ENCODE measurements at regions not wholly inside any gene's neighbourhood (a gene's known extent, or its start where the extent isn't known, plus 50 kb on each side); places are given as distances from the start of the nearest gene placed in this dataset.

DNA sequence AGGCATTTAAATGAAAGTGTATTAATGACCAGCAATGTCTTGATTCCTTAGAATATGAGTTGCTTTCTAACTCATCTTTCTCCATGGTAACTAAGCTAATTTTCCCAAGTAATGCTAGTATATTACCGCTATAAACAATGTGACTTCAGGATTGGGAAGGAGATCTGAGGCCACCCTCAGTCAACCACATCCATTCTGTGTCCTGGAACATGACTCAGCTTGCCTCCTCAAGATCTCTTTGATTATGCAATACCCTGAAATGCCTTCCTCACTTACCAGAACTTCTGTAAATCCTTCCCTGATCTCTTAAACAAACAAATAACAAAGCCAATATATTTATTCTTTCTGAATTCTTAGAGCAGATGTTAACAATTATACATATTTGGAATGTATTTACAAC, 1495.5 kb downstream of the PCDH18 start:
- Histone ChIP-seq H4K20me1 (ENCODE audit: insufficient read depth, low read depth, low read length) (no peaks in the 10 kb centered on the region), H3K9me3 (ENCODE audit: low read length) (peaks cover 17% of the 10 kb centered on the region), H3K9me2 (replicated peaks; ENCODE audit: insufficient read depth, low read length) (no peaks in the 10 kb centered on the region), H3K27me3 (ENCODE audit: low read length) (no peaks in the 10 kb centered on the region), H3K27ac (ENCODE audit: low read length) (no peak overlapping the region), H3K4me2 (ENCODE audit: low read depth, low read length, poor library complexity, severe bottlenecking) (no peak overlapping the region), H3K9ac (ENCODE audit: low read length) (no peak overlapping the region), H3K4me1 (ENCODE audit: low read length) (no peaks in the 10 kb centered on the region), H3K36me3 (ENCODE audit: insufficient read depth, low read length) (no peaks in the 10 kb centered on the region), H2AFZ (ENCODE audit: low read length) (no peak overlapping the region), H3K4me3 (ENCODE audit: low read length) (no peak overlapping the region), H3K79me2 (ENCODE audit: low read length) (no peaks in the 10 kb centered on the region)
- DNase-seq: no peak

DNA sequence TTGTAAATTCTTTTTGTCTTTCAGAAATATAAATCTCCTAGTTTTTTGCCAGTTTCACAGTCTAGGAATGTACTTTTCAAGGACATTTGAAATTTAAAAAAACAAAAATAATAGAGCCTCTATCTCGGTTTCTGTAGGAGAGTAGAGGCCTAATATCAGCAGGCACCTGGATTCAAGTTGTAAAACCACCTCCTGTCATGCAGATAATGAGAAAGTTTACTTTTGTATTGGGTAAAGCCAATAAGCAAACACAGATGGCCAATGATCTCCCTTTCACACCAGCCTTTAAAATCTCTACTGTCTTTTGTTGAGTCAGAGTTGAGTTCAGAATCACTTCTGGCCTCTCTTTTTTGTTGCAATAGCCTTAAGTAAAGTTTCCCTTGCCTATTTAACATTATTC, 1499.9 kb downstream of the PCDH18 start:
- H3K36me3 ChIP-seq (ENCODE audit: insufficient read depth, low read length): no peaks in the 10 kb centered on the region
- no peaks in the 10 kb centered on the region for H3K9me2 ChIP-seq (replicated peaks; ENCODE audit: insufficient read depth, low read length)
- H3K27me3 ChIP-seq (ENCODE audit: low read length): no peaks in the 10 kb centered on the region
- H3K9ac ChIP-seq (ENCODE audit: low read length): no peak overlapping the region
- no peak overlapping the region for H3K4me2 ChIP-seq (ENCODE audit: low read depth, low read length, poor library complexity, severe bottlenecking)
- DNase-seq: no peak
- no peaks in the 10 kb centered on the region for H4K20me1 ChIP-seq (ENCODE audit: insufficient read depth, low read depth, low read length)
- H3K4me3 ChIP-seq (ENCODE audit: low read length): no peak overlapping the region
- no peaks in the 10 kb centered on the region for H3K79me2 ChIP-seq (ENCODE audit: low read length)
- no peak overlapping the region for H3K27ac ChIP-seq (ENCODE audit: low read length)
- peaks cover 18% of the 10 kb centered on the region for H3K9me3 ChIP-seq (ENCODE audit: low read length)
- H2AFZ ChIP-seq (ENCODE audit: low read length): no peak overlapping the region
- H3K4me1 ChIP-seq (ENCODE audit: low read length): no peaks in the 10 kb centered on the region

- H3K9ac ChIP-seq (ENCODE audit: low read length): no peak overlapping the region
- peaks cover 21% of the 10 kb centered on the region for H3K9me3 ChIP-seq (ENCODE audit: low read length)
- no peak overlapping the region for H3K4me3 ChIP-seq (ENCODE audit: low read length)
- H2AFZ ChIP-seq (ENCODE audit: low read length): no peak overlapping the region
- no peak overlapping the region for H3K4me2 ChIP-seq (ENCODE audit: low read depth, low read length, poor library complexity, severe bottlenecking)
- H3K36me3 ChIP-seq (ENCODE audit: insufficient read depth, low read length): no peaks in the 10 kb centered on the region
- H3K9me2 ChIP-seq (replicated peaks; ENCODE audit: insufficient read depth, low read length): no peaks in the 10 kb centered on the region
- no peak for DNase-seq
- H3K4me1 ChIP-seq (ENCODE audit: low read length): no peaks in the 10 kb centered on the region
- no peaks in the 10 kb centered on the region for H3K27me3 ChIP-seq (ENCODE audit: low read length)
- H3K27ac ChIP-seq (ENCODE audit: low read length): no peak overlapping the region
- H3K79me2 ChIP-seq (ENCODE audit: low read length): no peaks in the 10 kb centered on the region
- H4K20me1 ChIP-seq (ENCODE audit: insufficient read depth, low read depth, low read length): no peaks in the 10 kb centered on the region
These were observed 1506.8 kb downstream of the PCDH18 start for GRCh38 chr4:136025540-136025939.

- H3K9me2 ChIP-seq (replicated peaks; ENCODE audit: insufficient read depth, low read length): no peaks in the 10 kb centered on the region
- no peak overlapping the region for H3K27ac ChIP-seq (ENCODE audit: low read length)
- no peaks in the 10 kb centered on the region for H3K36me3 ChIP-seq (ENCODE audit: insufficient read depth, low read length)
- H3K27me3 ChIP-seq (ENCODE audit: low read length): no peaks in the 10 kb centered on the region
- H3K79me2 ChIP-seq (ENCODE audit: low read length): no peaks in the 10 kb centered on the region
- H3K4me1 ChIP-seq (ENCODE audit: low read length): no peaks in the 10 kb centered on the region
- H3K4me3 ChIP-seq (ENCODE audit: low read length): no peak overlapping the region
- H3K4me2 ChIP-seq (ENCODE audit: low read depth, low read length, poor library complexity, severe bottlenecking): no peak overlapping the region
- no peak overlapping the region for H2AFZ ChIP-seq (ENCODE audit: low read length)
- no peaks in the 10 kb centered on the region for H4K20me1 ChIP-seq (ENCODE audit: insufficient read depth, low read depth, low read length)
- no peak overlapping the region for H3K9ac ChIP-seq (ENCODE audit: low read length)
- peaks cover 23% of the 10 kb centered on the region for H3K9me3 ChIP-seq (ENCODE audit: low read length)
- no peak for DNase-seq
These were observed 1514.7 kb downstream of the PCDH18 start for GRCh38 chr4:136017556-136017955.

- no peak overlapping the region for H3K9ac ChIP-seq (ENCODE audit: low read length)
These were observed 1520.1 kb downstream of the PCDH18 start for GRCh38 chr4:136012220-136012619.

GRCh38 chr4:136009258-136009832, 1522.9 kb downstream of the PCDH18 start:
- Histone ChIP-seq H3K4me2 (ENCODE audit: low read depth, low read length, poor library complexity, severe bottlenecking) (no peak overlapping the region), H3K36me3 (ENCODE audit: insufficient read depth, low read length) (no peaks in the 10 kb centered on the region), H3K4me3 (ENCODE audit: low read length) (no peak overlapping the region), H3K9me3 (ENCODE audit: low read length) (peaks cover 25% of the 10 kb centered on the region), H3K79me2 (ENCODE audit: low read length) (no peaks in the 10 kb centered on the region), H3K4me1 (ENCODE audit: low read length) (no peaks in the 10 kb centered on the region), H3K27ac (ENCODE audit: low read length) (no peak overlapping the region), H2AFZ (ENCODE audit: low read length) (no peak overlapping the region), H3K27me3 (ENCODE audit: low read length) (no peaks in the 10 kb centered on the region), H4K20me1 (ENCODE audit: insufficient read depth, low read depth, low read length) (no peaks in the 10 kb centered on the region), H3K9ac (ENCODE audit: low read length) (no peak overlapping the region), H3K9me2 (replicated peaks; ENCODE audit: insufficient read depth, low read length) (no peaks in the 10 kb centered on the region)
- no peak for DNase-seq

More at GRCh38 chr4:136012220-136012619, 1520.1 kb downstream of the PCDH18 start:
- no peak overlapping the region for H3K27ac ChIP-seq (ENCODE audit: low read length)
- no peak for DNase-seq
- H3K79me2 ChIP-seq (ENCODE audit: low read length): no peaks in the 10 kb centered on the region
- no peaks in the 10 kb centered on the region for H3K27me3 ChIP-seq (ENCODE audit: low read length)
- H3K4me3 ChIP-seq (ENCODE audit: low read length): no peak overlapping the region
- no peaks in the 10 kb centered on the region for H3K9me2 ChIP-seq (replicated peaks; ENCODE audit: insufficient read depth, low read length)
- no peaks in the 10 kb centered on the region for H4K20me1 ChIP-seq (ENCODE audit: insufficient read depth, low read depth, low read length)
- H3K4me1 ChIP-seq (ENCODE audit: low read length): no peaks in the 10 kb centered on the region
- no peaks in the 10 kb centered on the region for H3K36me3 ChIP-seq (ENCODE audit: insufficient read depth, low read length)
- H3K4me2 ChIP-seq (ENCODE audit: low read depth, low read length, poor library complexity, severe bottlenecking): no peak overlapping the region
- H2AFZ ChIP-seq (ENCODE audit: low read length): no peak overlapping the region
- peaks cover 34% of the 10 kb centered on the region for H3K9me3 ChIP-seq (ENCODE audit: low read length)

DNA sequence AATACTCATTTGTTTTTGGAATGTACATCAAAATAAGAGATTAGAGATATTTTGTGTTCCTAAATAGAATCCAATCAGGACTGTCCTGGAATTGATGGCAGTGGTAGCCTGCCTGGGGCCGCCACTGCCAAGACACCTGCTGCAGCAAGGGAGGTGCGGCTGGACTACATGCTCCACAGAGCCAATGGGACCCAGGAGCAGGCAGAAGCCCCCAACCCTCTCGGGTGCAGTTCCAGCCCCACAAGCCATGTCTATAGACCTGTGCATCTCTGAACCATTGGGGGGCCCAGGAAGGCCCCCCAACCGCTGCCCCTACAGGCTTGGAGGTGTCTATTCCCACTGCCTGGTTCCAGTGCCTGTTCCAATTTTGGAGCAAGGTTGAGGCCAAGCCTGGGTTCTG, 1524.3 kb downstream of the PCDH18 start:
- H3K27ac ChIP-seq (ENCODE audit: low read length): no peak overlapping the region
- DNase-seq: no peak
- H3K4me1 ChIP-seq (ENCODE audit: low read length): no peaks in the 10 kb centered on the region
- no peaks in the 10 kb centered on the region for H3K36me3 ChIP-seq (ENCODE audit: insufficient read depth, low read length)
- no peak overlapping the region for H3K4me2 ChIP-seq (ENCODE audit: low read depth, low read length, poor library complexity, severe bottlenecking)
- no peak overlapping the region for H2AFZ ChIP-seq (ENCODE audit: low read length)
- no peaks in the 10 kb centered on the region for H3K9me2 ChIP-seq (replicated peaks; ENCODE audit: insufficient read depth, low read length)
- H3K27me3 ChIP-seq (ENCODE audit: low read length): no peaks in the 10 kb centered on the region
- no peak overlapping the region for H3K9ac ChIP-seq (ENCODE audit: low read length)
- no peaks in the 10 kb centered on the region for H4K20me1 ChIP-seq (ENCODE audit: insufficient read depth, low read depth, low read length)
- peaks cover 23% of the 10 kb centered on the region for H3K9me3 ChIP-seq (ENCODE audit: low read length)
- H3K4me3 ChIP-seq (ENCODE audit: low read length): no peak overlapping the region
- no peaks in the 10 kb centered on the region for H3K79me2 ChIP-seq (ENCODE audit: low read length)

DNA sequence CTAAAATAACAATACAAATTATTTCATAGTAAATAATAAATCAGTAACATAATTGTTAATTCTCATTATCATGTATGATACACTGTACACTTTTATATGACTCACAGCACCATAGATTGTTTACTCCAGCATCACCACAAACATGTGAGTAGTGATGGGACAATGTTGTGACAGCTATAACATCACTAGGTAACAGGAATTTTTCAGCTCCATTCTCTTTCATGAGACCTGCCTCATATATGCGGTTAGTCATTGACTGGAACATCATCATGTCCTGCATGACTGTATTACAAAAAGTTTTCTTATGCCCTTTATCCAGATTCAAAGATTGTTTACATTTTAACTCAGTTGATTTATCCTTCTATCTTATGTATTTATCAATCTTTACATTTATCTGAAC, 1530.0 kb downstream of the PCDH18 start:
- Histone ChIP-seq H3K4me2 (ENCODE audit: low read depth, low read length, poor library complexity, severe bottlenecking) (no peak overlapping the region), H3K36me3 (ENCODE audit: insufficient read depth, low read length) (no peaks in the 10 kb centered on the region), H3K4me1 (ENCODE audit: low read length) (no peaks in the 10 kb centered on the region), H4K20me1 (ENCODE audit: insufficient read depth, low read depth, low read length) (no peaks in the 10 kb centered on the region), H3K9ac (ENCODE audit: low read length) (no peak overlapping the region), H3K4me3 (ENCODE audit: low read length) (no peak overlapping the region), H3K27ac (ENCODE audit: low read length) (no peak overlapping the region), H3K79me2 (ENCODE audit: low read length) (no peaks in the 10 kb centered on the region), H3K9me3 (ENCODE audit: low read length) (peaks cover 9% of the 10 kb centered on the region; the same call in 1 of the 2 replicates), H2AFZ (ENCODE audit: low read length) (no peak overlapping the region), H3K27me3 (ENCODE audit: low read length) (no peaks in the 10 kb centered on the region), H3K9me2 (replicated peaks; ENCODE audit: insufficient read depth, low read length) (no peaks in the 10 kb centered on the region)
- DNase-seq: no peak

DNA sequence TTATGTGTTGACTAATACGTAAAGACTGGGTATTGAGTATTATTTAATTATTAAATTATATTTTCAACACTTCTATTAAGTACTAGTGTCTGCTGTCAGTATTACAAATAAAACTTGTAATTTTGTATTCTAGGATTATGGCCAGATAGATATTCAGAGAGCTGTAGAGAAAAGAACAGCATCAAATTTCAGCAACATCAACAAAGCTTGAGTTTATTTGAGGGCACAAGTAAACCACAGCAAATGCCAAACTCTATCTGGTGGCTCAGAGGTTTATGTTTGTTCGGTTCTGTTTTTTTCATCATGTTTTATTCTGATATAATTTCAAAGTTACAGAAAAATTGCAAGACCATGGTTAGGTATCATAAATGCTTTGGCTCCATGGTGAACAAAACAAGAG, 1530.5 kb downstream of the PCDH18 start:
- no peaks in the 10 kb centered on the region for H3K36me3 ChIP-seq (ENCODE audit: insufficient read depth, low read length)
- DNase-seq: no peak
- no peak overlapping the region for H3K4me3 ChIP-seq (ENCODE audit: low read length)
- no peak overlapping the region for H3K9ac ChIP-seq (ENCODE audit: low read length)
- H3K27me3 ChIP-seq (ENCODE audit: low read length): no peaks in the 10 kb centered on the region
- no peaks in the 10 kb centered on the region for H3K79me2 ChIP-seq (ENCODE audit: low read length)
- H4K20me1 ChIP-seq (ENCODE audit: insufficient read depth, low read depth, low read length): no peaks in the 10 kb centered on the region
- no peaks in the 10 kb centered on the region for H3K4me1 ChIP-seq (ENCODE audit: low read length)
- H3K9me3 ChIP-seq (ENCODE audit: low read length): peaks cover 9% of the 10 kb centered on the region; the same call in 1 of the 2 replicates
- no peak overlapping the region for H3K4me2 ChIP-seq (ENCODE audit: low read depth, low read length, poor library complexity, severe bottlenecking)
- H3K27ac ChIP-seq (ENCODE audit: low read length): no peak overlapping the region
- H3K9me2 ChIP-seq (replicated peaks; ENCODE audit: insufficient read depth, low read length): no peaks in the 10 kb centered on the region
- no peak overlapping the region for H2AFZ ChIP-seq (ENCODE audit: low read length)
